ENCODE measurements at regions not wholly inside any gene's neighbourhood (a gene's known extent, or its start where the extent isn't known, plus 50 kb on each side); places are given as distances from the start of the nearest gene placed in this dataset.
"Not testable (repeated sequence)": the region's sequence is repeated elsewhere in the genome, so short reads cannot be mapped to it uniquely, and the experiment has no call there.

GRCh38 chr11:3544990-3545389 is 96.8 kb downstream of the ART5 start:
- not testable (repeated sequence) for TF ChIP-seq RELA (CRISPR knock-in tag; IDR thresholded peaks at IDR 0.05; ENCODE audit: borderline replicate concordance); IRF2 (CRISPR knock-in tag; IDR thresholded peaks at IDR 0.05; ENCODE audit: borderline replicate concordance, low read depth); ZBTB43 (CRISPR knock-in tag; IDR thresholded peaks at IDR 0.05)
- TF ChIP-seq, protein P1, sequence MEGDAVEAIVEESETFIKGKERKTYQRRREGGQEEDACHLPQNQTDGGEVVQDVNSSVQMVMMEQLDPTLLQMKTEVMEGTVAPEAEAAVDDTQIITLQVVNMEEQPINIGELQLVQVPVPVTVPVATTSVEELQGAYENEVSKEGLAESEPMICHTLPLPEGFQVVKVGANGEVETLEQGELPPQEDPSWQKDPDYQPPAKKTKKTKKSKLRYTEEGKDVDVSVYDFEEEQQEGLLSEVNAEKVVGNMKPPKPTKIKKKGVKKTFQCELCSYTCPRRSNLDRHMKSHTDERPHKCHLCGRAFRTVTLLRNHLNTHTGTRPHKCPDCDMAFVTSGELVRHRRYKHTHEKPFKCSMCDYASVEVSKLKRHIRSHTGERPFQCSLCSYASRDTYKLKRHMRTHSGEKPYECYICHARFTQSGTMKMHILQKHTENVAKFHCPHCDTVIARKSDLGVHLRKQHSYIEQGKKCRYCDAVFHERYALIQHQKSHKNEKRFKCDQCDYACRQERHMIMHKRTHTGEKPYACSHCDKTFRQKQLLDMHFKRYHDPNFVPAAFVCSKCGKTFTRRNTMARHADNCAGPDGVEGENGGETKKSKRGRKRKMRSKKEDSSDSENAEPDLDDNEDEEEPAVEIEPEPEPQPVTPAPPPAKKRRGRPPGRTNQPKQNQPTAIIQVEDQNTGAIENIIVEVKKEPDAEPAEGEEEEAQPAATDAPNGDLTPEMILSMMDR (IDR thresholded peaks at IDR 0.05), result not testable (repeated sequence)

All from WTC11 (cell line).